HUES48 (cell line): ENCODE measurements at regions not wholly inside any gene's neighbourhood (a gene's known extent, or its start where the extent isn't known, plus 50 kb on each side); places are given as distances from the start of the nearest gene placed in this dataset.
"Not testable (repeated sequence)": the region's sequence is repeated elsewhere in the genome, so short reads cannot be mapped to it uniquely, and the experiment has no call there.

ENCODE experiments used
- H3K27ac ChIP-seq: one replicate; pipeline ENCODE4 v1.7.0; 2013; ENCODE audit warnings: low read depth, low read length, inconsistent platforms
- H3K27me3 ChIP-seq: 2 replicates; pipeline ENCODE4 v1.6.1; 2013; ENCODE audit warnings: mild to moderate bottlenecking, low read length; ENCODE audit not compliant: control insufficient read depth, insufficient read depth
- H3K36me3 ChIP-seq: 2 replicates; pipeline ENCODE4 v1.6.1; 2013; ENCODE audit warnings: low read length; ENCODE audit not compliant: control insufficient read depth, insufficient read depth
- H3K4me1 ChIP-seq: 2 replicates; pipeline ENCODE4 v1.6.1; 2013; ENCODE audit warnings: mild to moderate bottlenecking, low read length; ENCODE audit not compliant: control insufficient read depth, insufficient read depth
- H3K4me3 ChIP-seq: 2 replicates; pipeline ENCODE4 v1.5.1; 2013; ENCODE audit warnings: mild to moderate bottlenecking, low read depth, low read length
- H3K9ac ChIP-seq: 2 replicates; pipeline ENCODE4 v1.6.1; 2013; ENCODE audit warnings: mild to moderate bottlenecking, low read depth, low read length, moderate library complexity
- H3K9me3 ChIP-seq: 2 replicates; pipeline ENCODE4 v1.6.1; 2013; ENCODE audit warnings: low read length; ENCODE audit not compliant: control insufficient read depth, insufficient read depth

DNA sequence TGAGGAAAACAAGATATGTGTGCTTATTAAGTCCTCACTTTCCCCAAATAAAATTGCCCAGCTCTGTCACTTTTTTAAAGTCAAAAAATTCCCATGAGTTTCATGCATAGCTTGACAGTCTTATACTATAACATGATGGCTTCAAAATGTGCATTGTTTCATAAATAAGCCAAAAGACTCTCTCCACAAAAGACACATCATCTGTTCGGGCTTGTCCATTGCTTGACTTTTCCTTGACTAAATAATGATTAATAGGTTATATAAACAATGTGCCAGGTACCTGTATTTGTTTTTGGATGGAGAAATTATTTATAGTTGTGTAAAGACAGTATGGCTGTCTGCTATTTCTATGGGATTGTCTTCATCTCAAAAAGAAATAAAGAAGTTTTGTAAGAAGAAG lies 329.2 kb upstream of the KLF3 start:
- no peaks in the 10 kb centered on the region for H3K4me1 ChIP-seq
- H3K36me3 ChIP-seq = no peaks in the 10 kb centered on the region
- no peak overlapping the region for H3K4me3 ChIP-seq
- H3K27ac ChIP-seq = no peak overlapping the region
- H3K9ac ChIP-seq = no peak overlapping the region
- H3K27me3 ChIP-seq = no peaks in the 10 kb centered on the region
- peaks cover 9% of the 10 kb centered on the region for H3K9me3 ChIP-seq

DNA sequence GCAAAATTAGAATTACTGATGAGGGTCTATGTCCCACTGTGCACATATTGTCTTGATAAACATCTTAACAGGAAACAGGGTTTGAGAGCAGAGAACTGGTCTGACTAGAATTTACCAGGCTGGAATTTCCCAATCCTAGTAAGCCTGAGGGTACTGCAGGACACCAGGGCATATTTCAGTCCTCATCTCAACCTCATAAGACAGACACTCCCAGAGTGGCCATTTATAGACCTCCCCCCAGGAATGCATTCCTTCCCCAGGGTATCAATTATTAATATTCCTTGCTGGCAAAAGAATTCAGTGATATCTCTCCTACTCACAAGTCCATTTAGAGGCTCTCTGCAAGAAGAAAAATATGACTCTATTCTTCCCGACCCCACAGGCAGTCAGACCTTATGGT lies 325.1 kb upstream of the KLF3 start:
- H3K4me3 ChIP-seq, H3K9me3 ChIP-seq, H3K27me3 ChIP-seq, H3K27ac ChIP-seq, H3K4me1 ChIP-seq, H3K9ac ChIP-seq, H3K36me3 ChIP-seq: not testable (repeated sequence)

DNA sequence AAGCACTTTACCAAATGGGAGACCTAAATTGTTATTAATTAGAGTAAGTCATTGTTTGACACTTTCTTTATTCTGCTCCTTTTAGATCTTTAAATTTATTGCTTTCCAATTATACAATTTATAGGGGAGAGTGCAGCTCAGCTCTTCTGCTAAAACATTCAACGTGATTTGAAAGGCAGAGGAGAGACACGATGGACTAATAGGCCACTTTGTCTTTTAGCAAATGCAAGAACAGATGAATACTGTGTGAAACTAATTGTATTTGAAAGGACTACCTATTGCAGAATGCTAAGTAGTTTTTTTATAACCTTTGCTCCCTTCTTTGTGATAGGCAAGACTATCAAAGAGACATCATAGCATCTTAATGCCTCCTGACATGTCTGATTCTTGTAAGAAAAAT lies 320.4 kb upstream of the KLF3 start:
- H3K9me3 ChIP-seq = peaks cover 10% of the 10 kb centered on the region
- no peaks in the 10 kb centered on the region for H3K4me1 ChIP-seq
- H3K9ac ChIP-seq = no peak overlapping the region
- H3K36me3 ChIP-seq = no peaks in the 10 kb centered on the region
- H3K27me3 ChIP-seq = no peaks in the 10 kb centered on the region
- no peak overlapping the region for H3K4me3 ChIP-seq
- no peak overlapping the region for H3K27ac ChIP-seq

DNA sequence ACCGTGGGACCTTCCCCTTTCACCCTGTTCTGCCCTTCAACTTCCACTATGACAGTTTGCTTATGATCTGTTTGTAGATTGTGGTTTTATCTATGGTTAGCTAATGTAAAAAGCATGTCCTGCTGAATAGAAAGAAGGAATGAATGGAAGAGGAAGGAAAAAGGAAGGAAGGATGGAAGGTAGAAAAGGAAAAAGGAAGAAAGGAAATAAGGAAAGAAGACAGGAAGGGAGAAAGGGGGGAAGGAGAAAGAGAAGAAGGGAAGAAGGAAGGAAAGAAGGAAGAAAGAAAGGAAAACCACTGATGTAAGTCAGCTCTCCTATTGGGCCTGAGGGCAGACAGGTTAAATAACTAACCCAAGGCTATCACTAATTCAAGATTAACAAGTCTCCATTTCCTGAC lies 319.1 kb upstream of the KLF3 start:
- Histone ChIP-seq H3K9ac (no peak overlapping the region), H3K4me1 (no peaks in the 10 kb centered on the region), H3K9me3 (peaks cover 7% of the 10 kb centered on the region; the same call in 1 of the 2 replicates), H3K27ac (no peak overlapping the region), H3K4me3 (no peak overlapping the region), H3K36me3 (no peaks in the 10 kb centered on the region), H3K27me3 (no peaks in the 10 kb centered on the region)

DNA sequence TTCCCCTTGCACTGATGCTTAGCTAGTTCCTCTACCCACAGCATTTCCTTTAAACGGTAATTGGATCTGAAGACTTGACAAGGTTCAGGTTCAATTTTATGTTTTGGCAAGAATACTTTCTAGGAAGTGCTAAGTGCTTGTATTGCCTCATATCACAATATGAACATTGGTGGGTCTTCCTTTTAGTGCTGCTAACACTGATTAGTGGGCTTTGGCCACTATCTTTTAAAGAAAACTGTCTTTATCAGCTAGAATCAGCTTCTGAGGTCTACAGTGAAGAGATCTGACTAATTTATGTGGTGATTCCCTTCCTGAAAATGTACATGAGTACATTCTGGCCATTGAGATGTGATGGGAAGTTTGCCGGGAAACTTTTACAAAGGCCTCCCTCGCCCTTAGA lies 316.7 kb upstream of the KLF3 start:
- H3K9ac ChIP-seq = no peak overlapping the region
- H3K36me3 ChIP-seq = no peaks in the 10 kb centered on the region
- no peak overlapping the region for H3K27ac ChIP-seq
- no peaks in the 10 kb centered on the region for H3K27me3 ChIP-seq
- no peaks in the 10 kb centered on the region for H3K4me1 ChIP-seq
- H3K9me3 ChIP-seq = peaks cover 7% of the 10 kb centered on the region; the same call in 1 of the 2 replicates
- H3K4me3 ChIP-seq = no peak overlapping the region

DNA sequence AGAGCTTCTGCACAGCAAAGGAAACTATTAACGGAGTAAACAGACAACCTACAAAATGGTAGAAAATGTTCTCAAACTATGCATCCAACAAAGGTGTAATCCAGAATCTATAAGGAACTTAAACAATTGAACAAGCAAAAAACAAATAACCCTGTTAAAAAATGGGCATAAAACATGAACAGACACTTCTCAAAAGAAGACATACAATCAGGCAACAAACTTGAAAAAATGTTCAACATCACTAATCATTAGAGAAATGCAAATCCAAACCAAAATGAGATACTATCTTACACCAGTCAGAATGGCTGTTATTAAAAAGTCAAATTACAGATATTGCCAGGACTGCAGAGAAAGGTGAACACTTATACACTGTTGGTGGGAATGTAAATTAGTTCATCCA lies 309.6 kb upstream of the KLF3 start:
- Histone ChIP-seq H3K4me1 (no peaks in the 10 kb centered on the region), H3K27ac (no peak overlapping the region), H3K36me3 (no peaks in the 10 kb centered on the region), H3K27me3 (no peaks in the 10 kb centered on the region), H3K9me3 (no peaks in the 10 kb centered on the region; the same call in 1 of the 2 replicates), H3K9ac (no peak overlapping the region), H3K4me3 (no peak overlapping the region)

DNA sequence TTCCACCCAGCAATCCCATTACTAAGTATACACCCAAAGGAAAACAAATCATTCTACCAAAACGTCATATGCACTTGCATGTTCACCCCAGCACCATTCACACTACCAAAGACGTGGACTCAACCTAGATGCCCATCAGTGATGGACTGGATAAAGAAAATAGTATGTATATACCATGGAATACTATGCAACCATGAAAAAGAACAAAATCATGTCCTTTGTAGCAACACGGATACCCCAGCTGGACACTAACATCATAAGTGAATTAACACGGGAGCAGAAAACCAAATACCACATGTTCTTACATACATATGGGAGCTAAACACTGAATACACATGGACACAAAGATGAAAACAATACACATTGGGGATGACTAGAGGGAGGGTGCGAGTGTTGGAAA lies 309.1 kb upstream of the KLF3 start:
- Histone ChIP-seq H3K9ac (no peak overlapping the region), H3K4me1 (no peaks in the 10 kb centered on the region), H3K9me3 (no peaks in the 10 kb centered on the region; the same call in 1 of the 2 replicates), H3K36me3 (no peaks in the 10 kb centered on the region), H3K4me3 (no peak overlapping the region), H3K27me3 (no peaks in the 10 kb centered on the region), H3K27ac (no peak overlapping the region)

DNA sequence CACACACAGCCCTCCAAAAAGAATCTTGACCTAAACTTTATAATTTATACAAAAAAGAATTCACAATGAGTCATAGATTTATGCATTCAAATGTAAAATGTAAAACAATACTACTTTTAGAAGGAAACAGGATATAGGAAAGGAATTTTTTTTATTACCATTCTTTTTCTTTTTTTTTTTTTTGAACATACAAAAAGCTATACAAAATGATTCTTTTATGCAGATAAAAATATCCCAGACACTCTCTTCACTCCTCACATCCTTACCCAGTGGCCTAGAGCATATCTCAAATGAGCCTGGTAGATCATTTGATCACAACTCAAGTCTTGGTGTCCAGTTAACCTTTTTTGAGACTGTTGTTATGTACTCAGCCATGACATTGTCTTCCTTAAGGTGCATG lies 307.3 kb upstream of the KLF3 start:
- H3K27me3 ChIP-seq = no peaks in the 10 kb centered on the region
- H3K9me3 ChIP-seq = no peaks in the 10 kb centered on the region; the same call in 1 of the 2 replicates
- no peak overlapping the region for H3K9ac ChIP-seq
- no peaks in the 10 kb centered on the region for H3K4me1 ChIP-seq
- H3K27ac ChIP-seq = no peak overlapping the region
- H3K4me3 ChIP-seq = no peak overlapping the region
- no peaks in the 10 kb centered on the region for H3K36me3 ChIP-seq

DNA sequence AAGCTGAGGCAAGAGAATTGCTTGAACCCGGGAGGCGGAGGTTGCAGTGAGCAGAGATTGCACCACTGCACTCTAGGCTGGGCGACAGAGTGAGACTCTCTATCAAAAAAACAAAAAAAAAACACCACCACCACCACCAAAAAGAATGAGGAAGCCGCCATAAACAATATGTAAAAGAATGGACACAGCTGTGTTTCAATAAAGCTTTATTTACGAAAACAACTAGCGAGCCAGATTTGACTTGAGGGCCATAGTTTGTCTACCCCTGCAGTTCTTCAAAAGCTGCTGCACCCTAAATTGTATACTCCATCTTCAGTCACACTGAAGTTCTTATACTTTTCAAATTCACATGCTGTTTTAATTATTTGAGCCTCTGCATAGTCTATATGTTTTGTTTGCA lies 306.5 kb upstream of the KLF3 start:
- Histone ChIP-seq H3K27ac (no peak overlapping the region), H3K36me3 (no peaks in the 10 kb centered on the region), H3K27me3 (no peaks in the 10 kb centered on the region), H3K4me1 (no peaks in the 10 kb centered on the region), H3K9me3 (no peaks in the 10 kb centered on the region; the same call in 1 of the 2 replicates), H3K9ac (no peak overlapping the region), H3K4me3 (no peak overlapping the region)

DNA sequence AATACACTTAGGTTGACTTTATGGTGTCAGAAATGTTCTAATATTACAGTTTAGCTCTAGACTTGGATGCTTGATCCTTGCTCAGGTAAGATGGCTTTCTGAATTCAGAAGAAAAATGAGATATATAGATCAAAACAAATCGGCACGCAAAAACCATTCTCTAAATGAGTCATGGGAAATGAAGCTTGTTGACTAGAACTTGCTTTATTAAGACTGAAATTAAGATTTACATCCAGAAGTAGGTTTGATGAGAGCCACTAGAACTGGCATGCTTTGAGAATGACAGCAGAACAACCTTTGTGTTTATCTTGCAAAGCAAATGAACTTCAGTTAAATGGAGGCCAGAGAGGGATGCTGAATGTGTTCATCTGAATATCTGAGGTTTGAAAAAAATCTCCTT lies 304.9 kb upstream of the KLF3 start:
- no peaks in the 10 kb centered on the region; the same call in 1 of the 2 replicates for H3K9me3 ChIP-seq
- H3K4me3 ChIP-seq = no peak overlapping the region
- H3K4me1 ChIP-seq = no peaks in the 10 kb centered on the region
- no peak overlapping the region for H3K9ac ChIP-seq
- H3K27ac ChIP-seq = no peak overlapping the region
- no peaks in the 10 kb centered on the region for H3K36me3 ChIP-seq
- no peaks in the 10 kb centered on the region for H3K27me3 ChIP-seq

DNA sequence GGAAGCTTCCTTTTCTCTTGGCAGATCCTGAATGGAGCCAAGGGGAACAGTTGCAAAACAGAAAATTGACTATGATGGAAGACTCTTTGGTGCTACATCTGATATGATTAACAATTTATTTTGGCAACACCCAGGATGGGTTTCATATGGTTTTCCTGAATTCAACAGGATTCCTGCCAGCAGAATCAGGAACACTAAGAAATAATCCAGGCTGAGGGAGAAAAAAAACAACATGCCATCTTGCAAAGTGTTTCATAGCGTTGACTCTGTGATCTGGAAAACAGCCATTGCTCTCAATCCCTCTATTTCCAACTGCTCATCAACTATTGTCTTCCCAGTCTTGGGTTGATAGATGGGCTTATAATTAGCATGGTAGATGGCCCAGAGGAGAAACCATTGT lies 303.8 kb upstream of the KLF3 start:
- H3K27ac ChIP-seq = no peak overlapping the region

DNA sequence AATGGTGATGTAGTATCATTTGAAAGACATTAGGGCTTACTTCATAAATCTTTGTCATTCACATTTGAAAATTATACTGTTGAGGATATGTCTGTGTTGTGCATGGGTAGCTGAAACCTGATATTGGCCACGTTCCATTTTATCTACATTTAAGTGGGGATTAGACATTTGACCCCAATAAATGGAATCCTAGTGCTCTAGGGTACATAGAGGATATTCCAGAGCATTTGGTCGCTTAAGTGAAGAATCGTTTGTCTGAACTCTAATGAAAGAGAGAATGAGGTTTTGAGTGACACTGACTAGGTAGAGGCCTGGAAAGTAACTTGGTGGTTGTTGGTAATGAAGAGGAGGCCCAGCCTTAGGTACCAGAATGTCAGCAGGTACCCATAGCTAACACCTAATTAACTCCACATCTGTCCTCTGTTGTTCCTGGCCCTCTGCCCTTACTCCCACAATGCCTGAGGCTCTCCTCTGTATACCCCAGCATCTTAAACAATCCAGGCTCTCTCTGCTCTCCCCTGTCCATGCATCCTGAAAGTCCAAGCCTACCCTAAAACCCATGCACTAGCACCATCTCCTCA lies 299.5 kb upstream of the KLF3 start:
- H3K4me3 ChIP-seq = no peak overlapping the region
- no peak overlapping the region for H3K9ac ChIP-seq
- no peaks in the 10 kb centered on the region for H3K36me3 ChIP-seq
- no peaks in the 10 kb centered on the region for H3K4me1 ChIP-seq
- no peaks in the 10 kb centered on the region for H3K9me3 ChIP-seq
- H3K27ac ChIP-seq = no peak overlapping the region
- no peaks in the 10 kb centered on the region for H3K27me3 ChIP-seq

More for the DNA sequence above, 303.8 kb upstream of the KLF3 start:
- H3K27me3 ChIP-seq = no peaks in the 10 kb centered on the region
- H3K4me1 ChIP-seq = no peaks in the 10 kb centered on the region
- H3K4me3 ChIP-seq = no peak overlapping the region
- no peaks in the 10 kb centered on the region for H3K9me3 ChIP-seq
- H3K36me3 ChIP-seq = no peaks in the 10 kb centered on the region
- H3K9ac ChIP-seq = no peak overlapping the region
